HL-60 (cell line): ENCODE measurements at regions not wholly inside any gene's neighbourhood (a gene's known extent, or its start where the extent isn't known, plus 50 kb on each side); places are given as distances from the start of the nearest gene placed in this dataset.

Experiments used
- DNase-seq, 2 experiments: peaks; one replicate each; pipeline ENCODE4 v3.0.0-alpha.2; 2010 to 2020; ENCODE audit warnings: low read depth in 1 of 2, low spot score in 1 of 2
- H3K27ac ChIP-seq: fragments of 250-450 bp; sonication (Bioruptor Pico); replicated peaks from 2 replicates; pipeline ENCODE4 v1.5.1; 2020; ENCODE audit warnings: mild to moderate bottlenecking, moderate library complexity
- H3K27me3 ChIP-seq: fragments of 250-450 bp; sonication (Bioruptor Pico); 2 replicates; pipeline ENCODE4 v1.5.1; 2021; ENCODE audit warnings: mild to moderate bottlenecking, moderate library complexity; ENCODE audit not compliant: insufficient read depth, poor library complexity, severe bottlenecking
- H3K4me3 ChIP-seq: replicated peaks from 2 replicates; pipeline ENCODE4 v1.5.1; 2011; ENCODE audit warnings: mild to moderate bottlenecking, control low read depth, low read length; ENCODE audit not compliant: insufficient read depth
- CTCF ChIP-seq: IDR thresholded peaks from one replicate; pipeline ENCODE4 v1.5.1; 2011; ENCODE audit warnings: low read length, control low read depth, inconsistent platforms; ENCODE audit not compliant: insufficient read depth
- GABPA ChIP-seq: IDR thresholded peaks from 2 replicates; pipeline ENCODE4 v1.6.1; 2012; ENCODE audit warnings: low read depth
- POLR2AphosphoS5 ChIP-seq: IDR thresholded peaks from 2 replicates; pipeline ENCODE4 v1.6.1; 2012; ENCODE audit warnings: low read depth
- SPI1 ChIP-seq: IDR thresholded peaks from 2 replicates; pipeline ENCODE4 v1.6.1; 2012; ENCODE audit warnings: low read depth, mild to moderate bottlenecking, borderline replicate concordance
- TF ChIP-seq, protein P1 (sequence below): IDR thresholded peaks from 2 replicates; pipeline ENCODE4 v1.6.1; 2012; ENCODE audit warnings: low read depth; ENCODE audit not compliant: insufficient replicate concordance

DNA sequence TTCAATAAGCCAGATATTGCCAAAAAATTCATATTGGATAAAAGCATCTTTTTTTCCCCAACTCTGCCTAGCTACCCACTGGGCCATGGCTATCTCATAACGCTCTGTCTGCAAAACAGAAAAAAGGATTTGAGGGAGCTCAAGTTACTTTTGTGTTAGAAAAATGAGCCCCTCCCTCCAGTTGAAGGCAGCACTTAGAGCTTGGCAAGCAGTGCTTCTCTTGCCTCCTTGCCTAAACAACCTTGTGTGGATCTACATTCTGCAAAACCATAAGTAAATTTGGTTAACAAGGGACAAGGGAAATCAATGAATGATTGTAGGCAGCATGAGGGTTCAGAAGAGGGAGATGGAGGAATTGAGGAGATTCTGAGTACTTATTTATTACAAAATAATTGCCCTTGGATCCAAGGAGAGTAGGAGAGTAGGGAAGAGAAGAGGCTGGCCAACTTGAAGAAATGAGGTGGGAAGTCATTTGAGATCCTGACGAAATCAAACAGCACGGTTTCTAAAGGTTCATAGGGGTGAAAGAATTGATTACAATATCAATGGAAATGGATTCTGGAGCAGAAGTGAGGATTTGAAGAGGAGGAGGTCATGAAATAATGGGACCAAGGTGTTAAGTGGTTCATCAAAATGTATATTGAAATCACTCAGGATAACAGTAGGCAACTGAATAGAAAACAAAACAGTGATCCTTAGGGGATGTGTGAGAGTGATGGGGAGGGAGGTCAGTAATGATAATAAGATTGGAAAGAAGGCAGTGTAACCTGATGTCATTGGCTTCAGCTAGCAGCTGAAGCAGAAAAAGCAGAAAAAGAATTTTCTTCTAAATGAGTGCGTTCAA lies 434.8 kb upstream of the IGFBP7 start:
- no peak overlapping the region for H3K27ac ChIP-seq
- DNase-seq = no peak
- H3K4me3 ChIP-seq = no peak overlapping the region
- H3K27me3 ChIP-seq = no peaks in the 10 kb centered on the region
- no peak for TF ChIP-seq CTCF
- TF ChIP-seq, protein P1, sequence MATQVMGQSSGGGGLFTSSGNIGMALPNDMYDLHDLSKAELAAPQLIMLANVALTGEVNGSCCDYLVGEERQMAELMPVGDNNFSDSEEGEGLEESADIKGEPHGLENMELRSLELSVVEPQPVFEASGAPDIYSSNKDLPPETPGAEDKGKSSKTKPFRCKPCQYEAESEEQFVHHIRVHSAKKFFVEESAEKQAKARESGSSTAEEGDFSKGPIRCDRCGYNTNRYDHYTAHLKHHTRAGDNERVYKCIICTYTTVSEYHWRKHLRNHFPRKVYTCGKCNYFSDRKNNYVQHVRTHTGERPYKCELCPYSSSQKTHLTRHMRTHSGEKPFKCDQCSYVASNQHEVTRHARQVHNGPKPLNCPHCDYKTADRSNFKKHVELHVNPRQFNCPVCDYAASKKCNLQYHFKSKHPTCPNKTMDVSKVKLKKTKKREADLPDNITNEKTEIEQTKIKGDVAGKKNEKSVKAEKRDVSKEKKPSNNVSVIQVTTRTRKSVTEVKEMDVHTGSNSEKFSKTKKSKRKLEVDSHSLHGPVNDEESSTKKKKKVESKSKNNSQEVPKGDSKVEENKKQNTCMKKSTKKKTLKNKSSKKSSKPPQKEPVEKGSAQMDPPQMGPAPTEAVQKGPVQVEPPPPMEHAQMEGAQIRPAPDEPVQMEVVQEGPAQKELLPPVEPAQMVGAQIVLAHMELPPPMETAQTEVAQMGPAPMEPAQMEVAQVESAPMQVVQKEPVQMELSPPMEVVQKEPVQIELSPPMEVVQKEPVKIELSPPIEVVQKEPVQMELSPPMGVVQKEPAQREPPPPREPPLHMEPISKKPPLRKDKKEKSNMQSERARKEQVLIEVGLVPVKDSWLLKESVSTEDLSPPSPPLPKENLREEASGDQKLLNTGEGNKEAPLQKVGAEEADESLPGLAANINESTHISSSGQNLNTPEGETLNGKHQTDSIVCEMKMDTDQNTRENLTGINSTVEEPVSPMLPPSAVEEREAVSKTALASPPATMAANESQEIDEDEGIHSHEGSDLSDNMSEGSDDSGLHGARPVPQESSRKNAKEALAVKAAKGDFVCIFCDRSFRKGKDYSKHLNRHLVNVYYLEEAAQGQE = no peak
- no peak for TF ChIP-seq SPI1
- no peak for TF ChIP-seq GABPA
- TF ChIP-seq POLR2AphosphoS5 = no peak

DNA sequence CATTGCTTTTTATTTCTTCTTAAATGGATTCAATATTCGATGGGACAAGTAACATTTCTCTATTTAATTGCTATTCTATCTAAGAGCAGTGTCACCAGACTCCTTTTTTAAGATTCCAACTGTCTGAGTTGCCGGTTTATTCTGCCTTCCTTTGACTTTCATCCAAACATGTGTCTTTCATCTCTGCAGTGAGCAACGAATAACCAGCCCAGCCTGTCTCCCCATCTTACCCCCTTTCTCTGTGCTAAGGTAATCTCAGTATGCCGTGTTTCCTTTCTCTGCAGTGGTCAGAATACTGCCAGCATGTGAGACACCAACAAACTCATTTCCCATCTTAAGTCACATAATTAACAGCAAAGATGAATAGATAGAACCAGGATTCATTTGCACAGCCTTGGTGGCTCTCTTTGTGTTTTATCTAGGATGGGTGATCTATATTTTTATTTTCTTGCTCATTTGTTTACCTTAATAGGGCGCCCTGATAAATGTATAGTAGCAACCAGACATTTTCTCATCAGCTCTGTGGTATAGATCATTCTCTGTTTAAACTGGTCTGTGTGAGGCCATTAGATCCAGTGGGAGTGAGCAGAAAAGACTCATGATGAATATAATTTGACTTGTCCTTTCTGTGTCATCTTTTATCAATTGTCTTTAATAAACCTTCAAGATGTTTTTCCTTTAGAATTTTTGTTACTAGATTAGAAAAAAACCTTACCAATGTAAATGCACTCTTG lies 394.8 kb upstream of the IGFBP7 start:
- TF ChIP-seq GABPA (no peak), CTCF (no peak), POLR2AphosphoS5 (no peak), SPI1 (no peak)
- TF ChIP-seq, protein P1 = no peak
- Histone ChIP-seq H3K27me3 (peaks cover 4% of the 10 kb centered on the region), H3K4me3 (no peak overlapping the region), H3K27ac (no peak overlapping the region)
- DNase-seq = no peak

GRCh38 chr4:57504139-57504538 lies 394.0 kb upstream of the IGFBP7 start:
- H3K27me3 ChIP-seq = peaks cover 4% of the 10 kb centered on the region
- TF ChIP-seq, protein P1 = no peak
- TF ChIP-seq GABPA (no peak), CTCF (no peak), POLR2AphosphoS5 (no peak), SPI1 (no peak)
- H3K4me3 ChIP-seq = no peak overlapping the region
- DNase-seq = no peak
- no peak overlapping the region for H3K27ac ChIP-seq
